Ovary (tissue), 7 donors: ENCODE measurements at regions not wholly inside any gene's neighbourhood (a gene's known extent, or its start where the extent isn't known, plus 50 kb on each side); places are given as distances from the start of the nearest gene placed in this dataset.

Experiments used
- DNase-seq, 5 donors: peaks; one replicate each; pipeline ENCODE4 v3.0.0-alpha.2; 2019 to 2020
- H3K27ac ChIP-seq, 2 donors: fragments of 200-600 bp; one replicate each; pipeline versions ENCODE4 v1.5.1 to v1.8.0; 2019 to 2022
- H3K27me3 ChIP-seq: fragments of 200-600 bp; one replicate; pipeline ENCODE4 v1.8.0; 2022
- H3K36me3 ChIP-seq: fragments of 200-600 bp; sonication (generic); one replicate; pipeline ENCODE4 v1.5.1; 2019
- H3K4me1 ChIP-seq: one replicate; pipeline ENCODE4 v1.8.1; 2013; ENCODE audit warnings: mild to moderate bottlenecking, moderate library complexity; ENCODE audit not compliant: insufficient read depth
- H3K4me3 ChIP-seq: fragments of 200-600 bp; sonication (generic); one replicate; pipeline ENCODE4 v1.5.1; 2017
- H3K9me3 ChIP-seq, 2 donors: fragments of 200-600 bp in 1 of 2; sonication (generic) in 1 of 2; one replicate each; pipeline versions ENCODE4 v1.5.1 to v1.8.1; 2013 to 2019; ENCODE audit warnings: mild to moderate bottlenecking in 1 of 2, moderate library complexity in 1 of 2
- EP300 ChIP-seq: sonication (generic); formaldehyde crosslinking; IDR thresholded peaks from one replicate; pipeline ENCODE4 v1.6.1; 2017; ENCODE audit warnings: antibody characterized with exemption
- POLR2A ChIP-seq: fragments of 450-650 bp; IDR thresholded peaks from one replicate; pipeline ENCODE4 v1.6.1; 2017; ENCODE audit warnings: antibody characterized with exemption, mild to moderate bottlenecking, moderate library complexity
- WGBS, 3 donors: extraction: QIAGEN DNeasy Blood & Tissue Kit in 1 of 3; methylation state at CpG; one replicate each; pipeline versions ENCODE4 v1.1.5 to v1.1.7; 2013 to 2017; 5-methylcytosine and 5-hydroxymethylcytosine counted together
- intact Hi-C, 4 donors: fragments of 100-400 bp; cut with DNase I; formaldehyde crosslinking; loops; one replicate each; pipeline versions ENCODE4 v1.11.0 to v1.15.1; 2022 to 2023
- TF ChIP-seq, protein P1 (sequence below), 3 donors: fragments of 450-650 bp in 2 of 3; fragments of 200-600 bp in 1 of 3; IDR thresholded peaks; one replicate each; pipeline versions ENCODE4 v1.5.1 to v1.8.0; 2016 to 2022; ENCODE audit warnings: antibody characterized with exemption in 3 of 3, mild to moderate bottlenecking in 1 of 3
- donor health status: DM: no; HTN: no; CAD: no; lungs with moderate emphysema.
- donor health status: DM: no; HTN: no; CAD: no.
- donor health status: Bipolar disorder and iron deficiency.
- donor health status: DM: no; HTN: no; CAD: no.
- donor health status: DM: yes; HTN: yes; CAD: no.

DNA sequence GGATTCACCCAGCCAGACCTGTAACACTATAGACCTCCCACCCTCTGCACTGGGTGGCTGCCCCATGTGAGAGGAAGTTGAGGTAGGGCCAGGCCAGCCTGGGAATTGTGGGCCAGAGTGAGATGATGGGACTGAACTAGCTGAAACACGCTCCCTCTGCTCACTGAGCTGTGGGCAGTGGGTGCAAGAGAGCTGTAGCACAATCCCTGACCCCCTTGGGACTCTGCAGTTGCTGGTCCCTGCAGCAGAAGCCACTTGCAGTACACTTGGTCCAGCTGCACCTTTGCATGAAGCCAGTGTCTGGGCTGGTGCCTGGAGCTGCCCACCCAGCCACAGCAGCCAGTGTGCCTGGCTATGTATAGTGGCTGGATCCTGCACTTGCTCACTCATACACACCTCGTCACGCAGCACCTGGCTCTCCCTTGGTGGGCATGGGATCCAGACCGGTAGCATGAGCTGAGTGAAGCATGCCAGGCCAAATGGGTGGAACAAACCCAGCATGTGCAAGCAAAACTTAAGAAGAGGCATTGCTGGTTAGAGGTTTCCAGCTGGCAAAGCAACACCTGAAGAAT is 805.7 kb upstream of the GBE1 start:
- Histone ChIP-seq H3K27ac (no peak overlapping the region), H3K9me3 (no peaks in the 10 kb centered on the region), H3K36me3 (no peaks in the 10 kb centered on the region), H3K27me3 (no peaks in the 10 kb centered on the region), H3K4me3 (no peak overlapping the region), H3K4me1 (no peaks in the 10 kb centered on the region)
- 90 to 95% (median 91%) methylated on average over 4 of the region's 4 CpGs for WGBS, 3 donors
- intact Hi-C loops, result no loop called here
- DNase-seq, result no peak
- no peak for TF ChIP-seq POLR2A
- TF ChIP-seq, protein P1, sequence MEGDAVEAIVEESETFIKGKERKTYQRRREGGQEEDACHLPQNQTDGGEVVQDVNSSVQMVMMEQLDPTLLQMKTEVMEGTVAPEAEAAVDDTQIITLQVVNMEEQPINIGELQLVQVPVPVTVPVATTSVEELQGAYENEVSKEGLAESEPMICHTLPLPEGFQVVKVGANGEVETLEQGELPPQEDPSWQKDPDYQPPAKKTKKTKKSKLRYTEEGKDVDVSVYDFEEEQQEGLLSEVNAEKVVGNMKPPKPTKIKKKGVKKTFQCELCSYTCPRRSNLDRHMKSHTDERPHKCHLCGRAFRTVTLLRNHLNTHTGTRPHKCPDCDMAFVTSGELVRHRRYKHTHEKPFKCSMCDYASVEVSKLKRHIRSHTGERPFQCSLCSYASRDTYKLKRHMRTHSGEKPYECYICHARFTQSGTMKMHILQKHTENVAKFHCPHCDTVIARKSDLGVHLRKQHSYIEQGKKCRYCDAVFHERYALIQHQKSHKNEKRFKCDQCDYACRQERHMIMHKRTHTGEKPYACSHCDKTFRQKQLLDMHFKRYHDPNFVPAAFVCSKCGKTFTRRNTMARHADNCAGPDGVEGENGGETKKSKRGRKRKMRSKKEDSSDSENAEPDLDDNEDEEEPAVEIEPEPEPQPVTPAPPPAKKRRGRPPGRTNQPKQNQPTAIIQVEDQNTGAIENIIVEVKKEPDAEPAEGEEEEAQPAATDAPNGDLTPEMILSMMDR (IDR thresholded peaks at IDR 0.05), result no peak
- no peak for TF ChIP-seq EP300

DNA sequence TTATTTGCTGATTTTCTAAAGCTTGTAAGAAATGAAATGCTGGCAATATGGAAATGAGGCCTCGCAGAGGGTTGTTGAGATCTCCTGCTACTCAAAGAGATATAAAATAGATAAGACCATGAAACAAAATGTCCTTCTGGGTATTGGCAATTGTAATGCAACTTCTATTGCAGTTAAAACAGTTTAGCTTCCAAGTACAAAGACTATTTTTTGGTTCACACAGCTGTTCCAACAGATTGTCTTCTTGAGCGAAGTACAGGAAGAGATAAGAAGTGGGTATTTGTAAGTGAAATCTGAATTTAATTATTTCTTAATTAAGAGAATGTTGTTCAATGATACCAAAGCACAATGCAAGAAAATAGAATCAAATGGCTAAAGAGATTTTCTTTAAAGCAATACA is 801.5 kb upstream of the GBE1 start:
- H3K27ac ChIP-seq, result no peak overlapping the region
- TF ChIP-seq, protein P1 (IDR thresholded peaks at IDR 0.05), result no peak
- TF ChIP-seq POLR2A, result no peak
- TF ChIP-seq EP300, result no peak
- intact Hi-C loops, result no loop called here
- DNase-seq, result no peak
- no peaks in the 10 kb centered on the region for H3K4me1 ChIP-seq
- 47 to 57% (median 47%) methylated on average over 2 of the region's 2 CpGs for WGBS, 3 donors
- H3K36me3 ChIP-seq, result no peaks in the 10 kb centered on the region
- H3K4me3 ChIP-seq, result no peak overlapping the region
- no peaks in the 10 kb centered on the region for H3K9me3 ChIP-seq
- no peaks in the 10 kb centered on the region for H3K27me3 ChIP-seq

DNA sequence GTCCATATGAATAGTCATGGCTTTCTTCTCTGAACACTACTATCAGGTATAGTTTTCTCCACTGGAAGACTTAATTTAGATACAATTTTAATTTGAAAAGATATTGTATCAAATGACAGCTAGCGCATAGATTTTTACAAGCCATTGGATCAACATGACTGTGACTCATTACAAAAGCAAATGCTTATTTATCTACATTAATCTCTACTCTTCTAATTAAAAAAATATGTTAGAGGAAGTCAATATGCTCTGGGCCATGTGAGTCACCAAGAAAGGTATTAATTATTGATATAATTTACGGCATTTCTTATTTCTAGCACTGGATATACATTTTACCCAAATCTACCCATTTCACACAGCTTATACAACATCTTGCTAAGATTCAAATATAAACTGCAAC is 800.3 kb upstream of the GBE1 start:
- H3K27me3 ChIP-seq, result no peaks in the 10 kb centered on the region
- H3K27ac ChIP-seq, result no peak overlapping the region
- H3K4me3 ChIP-seq, result no peak overlapping the region
- no peak for DNase-seq
- no peak for TF ChIP-seq POLR2A
- no peak for TF ChIP-seq EP300
- TF ChIP-seq, protein P1 (IDR thresholded peaks at IDR 0.05), result no peak
- H3K36me3 ChIP-seq, result no peaks in the 10 kb centered on the region
- intact Hi-C loops, result no loop called here
- WGBS, 3 donors, result 95 to 97% (median 96%) methylated on average over 2 of the region's 2 CpGs
- H3K4me1 ChIP-seq, result no peaks in the 10 kb centered on the region
- H3K9me3 ChIP-seq, result no peaks in the 10 kb centered on the region

DNA sequence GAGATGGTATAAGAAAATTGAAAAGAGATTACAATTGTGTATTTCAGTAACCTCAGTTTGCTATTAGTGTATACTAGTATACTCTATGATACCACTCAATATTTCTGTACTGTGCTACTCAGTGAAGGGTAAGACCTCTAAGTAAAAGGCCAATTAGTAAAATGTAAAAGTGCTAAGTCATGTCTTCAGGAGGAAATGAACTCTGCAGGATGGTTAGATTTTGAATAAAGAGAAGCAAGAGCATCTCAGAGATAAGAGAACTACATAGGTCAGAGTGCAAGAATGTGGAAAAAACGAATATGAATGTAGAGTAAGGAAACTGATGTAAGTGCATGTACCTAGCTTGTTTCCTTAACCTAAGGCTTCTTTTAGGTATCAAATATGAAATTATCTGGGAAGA is 796.6 kb upstream of the GBE1 start:
- 42 to 51% (median 51%) methylated on average over 1 of the region's 1 CpG for WGBS, 3 donors

More for the DNA sequence above, 796.6 kb upstream of the GBE1 start:
- intact Hi-C loops, result no loop called here
- no peaks in the 10 kb centered on the region for H3K36me3 ChIP-seq
- no peaks in the 10 kb centered on the region for H3K27me3 ChIP-seq
- no peak for DNase-seq
- no peaks in the 10 kb centered on the region for H3K9me3 ChIP-seq
- H3K27ac ChIP-seq, result no peak overlapping the region
- no peaks in the 10 kb centered on the region for H3K4me1 ChIP-seq
- TF ChIP-seq, protein P1 (IDR thresholded peaks at IDR 0.05), result no peak
- TF ChIP-seq EP300 (no peak), POLR2A (no peak)
- no peak overlapping the region for H3K4me3 ChIP-seq
